GM04503 (cell line): ENCODE measurements at regions not wholly inside any gene's neighbourhood (a gene's known extent, or its start where the extent isn't known, plus 50 kb on each side); places are given as distances from the start of the nearest gene placed in this dataset.
"Not testable (repeated sequence)": the region's sequence is repeated elsewhere in the genome, so short reads cannot be mapped to it uniquely, and the experiment has no call there.

Experiments
- DNase-seq: peaks from one replicate; pipeline ENCODE4 v3.0.0-alpha.2; 2012; ENCODE audit warnings: low read depth

- no peak for DNase-seq
Observed at GRCh38 chr11:129699711-129700304, 115.8 kb upstream of the TMEM45B start.

GRCh38 chr11:129700701-129701100, 114.9 kb upstream of the TMEM45B start:
- DNase-seq, result no peak

- no peak for DNase-seq
Observed at GRCh38 chr11:129701706-129702105, 113.9 kb upstream of the TMEM45B start.

GRCh38 chr11:129702410-129703398, 112.9 kb upstream of the TMEM45B start:
- DNase-seq, result no peak

GRCh38 chr11:129703846-129704245, 111.8 kb upstream of the TMEM45B start:
- no peak for DNase-seq

- DNase-seq, result no peak
Observed at GRCh38 chr11:129704831-129705230, 110.8 kb upstream of the TMEM45B start.

- DNase-seq, result no peak
Observed at GRCh38 chr11:129705341-129705740, 110.3 kb upstream of the TMEM45B start.

GRCh38 chr11:129705933-129706332, 109.7 kb upstream of the TMEM45B start:
- DNase-seq, result no peak

- no peak for DNase-seq
Observed at GRCh38 chr11:129709801-129710398, 105.7 kb upstream of the TMEM45B start.

GRCh38 chr11:129710423-129710822, 105.2 kb upstream of the TMEM45B start:
- no peak for DNase-seq

- no peak for DNase-seq
Observed at GRCh38 chr11:129711760-129712159, 103.9 kb upstream of the TMEM45B start.

- not testable (repeated sequence) for DNase-seq
Observed at GRCh38 chr11:129712486-129713240, 103.0 kb upstream of the TMEM45B start.

- no peak for DNase-seq
Observed at GRCh38 chr11:129719037-129719436, 96.6 kb upstream of the TMEM45B start.

GRCh38 chr11:129720156-129720555, 95.5 kb upstream of the TMEM45B start:
- no peak for DNase-seq

- no peak for DNase-seq
Observed at GRCh38 chr11:129720994-129721393, 94.7 kb upstream of the TMEM45B start.

- DNase-seq, result no peak
Observed at GRCh38 chr11:129721685-129722084, 94.0 kb upstream of the TMEM45B start.

- DNase-seq, result no peak
Observed at GRCh38 chr11:129722529-129722928, 93.1 kb upstream of the TMEM45B start.

- DNase-seq, result no peak
Observed at GRCh38 chr11:129723146-129723760, 92.4 kb upstream of the TMEM45B start.

- DNase-seq, result no peak
Observed at GRCh38 chr11:129723761-129724162, 91.9 kb upstream of the TMEM45B start.

GRCh38 chr11:129724866-129725265, 90.8 kb upstream of the TMEM45B start:
- no peak for DNase-seq

GRCh38 chr11:129726179-129726578, 89.5 kb upstream of the TMEM45B start:
- DNase-seq, result no peak

GRCh38 chr11:129728581-129728980, 87.1 kb upstream of the TMEM45B start:
- DNase-seq, result no peak
